A673 (cell line): ENCODE measurements at regions not wholly inside any gene's neighbourhood (a gene's known extent, or its start where the extent isn't known, plus 50 kb on each side); places are given as distances from the start of the nearest gene placed in this dataset.
"Not testable (repeated sequence)": the region's sequence is repeated elsewhere in the genome, so short reads cannot be mapped to it uniquely, and the experiment has no call there.

Experiments used
- BruUV-seq: library from RNA; stranded (reverse); fragments of 400-500 nt; replicated peaks from 2 replicates; lab custom pipeline; 2021; lab: Mats Ljungman, UMichigan
- CTCF ChIA-PET: fragments of 300-600 bp; sonication (Branson Sonifier 250); formaldehyde crosslinking; loops from one replicate; lab custom pipeline; 2022; ENCODE audit warnings: antibody characterized with exemption; lab: Charles Lee
- POLR2A ChIA-PET: fragments of 300-600 bp; sonication (Branson Sonifier 250); formaldehyde crosslinking; loops from one replicate; lab custom pipeline; 2022; ENCODE audit warnings: antibody characterized with exemption; ENCODE audit not compliant: low non-redundant PET; lab: Charles Lee
- DNase-seq: peaks from one replicate; pipeline ENCODE4 v3.0.0-alpha.2; 2015; ENCODE audit warnings: low spot score
- H3K27ac ChIP-seq: fragments of 200-600 bp; sonication (generic); 2 replicates; pipeline ENCODE4 v1.5.1; 2016; ENCODE audit warnings: mixed run types, low read depth, mild to moderate bottlenecking, mixed read lengths, antibody characterized with exemption, low read length; ENCODE audit not compliant: poor library complexity, severe bottlenecking
- H3K27me3 ChIP-seq: fragments of 200-600 bp; sonication (generic); replicated peaks from 2 replicates; pipeline ENCODE4 v1.6.1; 2017; ENCODE audit warnings: mixed run types, low read depth, mild to moderate bottlenecking, mixed read lengths, antibody characterized with exemption, low read length; ENCODE audit not compliant: insufficient read depth, poor library complexity
- H3K36me3 ChIP-seq: fragments of 200-600 bp; sonication (generic); 2 replicates; pipeline ENCODE4 v1.6.1; 2016; ENCODE audit warnings: mixed run types, mild to moderate bottlenecking, mixed read lengths, antibody characterized with exemption, low read length; ENCODE audit not compliant: insufficient read depth, poor library complexity, severe bottlenecking
- H3K4me1 ChIP-seq: fragments of 200-600 bp; sonication (generic); 2 replicates; pipeline ENCODE4 v1.6.1; 2017; ENCODE audit warnings: mixed run types, mild to moderate bottlenecking, mixed read lengths, antibody characterized with exemption, low read length; ENCODE audit not compliant: insufficient read depth, poor library complexity, severe bottlenecking
- H3K4me3 ChIP-seq: fragments of 200-600 bp; sonication (generic); 2 replicates; pipeline ENCODE4 v1.5.1; 2016; ENCODE audit warnings: low read depth, mixed run types, mild to moderate bottlenecking, mixed read lengths, low read length; ENCODE audit not compliant: poor library complexity, severe bottlenecking
- H3K9me3 ChIP-seq: fragments of 200-600 bp; sonication (generic); 2 replicates; pipeline ENCODE4 v1.6.1; 2016; ENCODE audit warnings: mixed run types, low read depth, mild to moderate bottlenecking, mixed read lengths, antibody characterized with exemption, low read length; ENCODE audit not compliant: poor library complexity, severe bottlenecking
- CTCF ChIP-seq: fragments of 300-800, 200-600 bp; sonication (generic); conservative IDR thresholded peaks from 2 replicates; pipeline ENCODE4 v1.5.1; 2017; ENCODE audit warnings: low read depth, mild to moderate bottlenecking, antibody characterized with exemption, low read length, moderate library complexity, mixed read lengths
- EZH2 ChIP-seq: fragments of 200-600 bp; sonication (generic); IDR thresholded peaks from 2 replicates; pipeline ENCODE4 v1.6.1; 2017; ENCODE audit warnings: borderline replicate concordance, low read depth, mild to moderate bottlenecking, mixed read lengths, antibody characterized with exemption, low read length; ENCODE audit not compliant: poor library complexity, severe bottlenecking
- intact Hi-C: fragments of 100-400 bp; cut with micrococcal nuclease; formaldehyde crosslinking; loops from one replicate; pipeline ENCODE4 v1.10.0; 2022; ENCODE audit not compliant: unreplicated experiment

GRCh38 chr5:2071562-2071961 lies 188.8 kb upstream of the IRX4 start:
- Histone ChIP-seq H3K36me3 (no peaks in the 10 kb centered on the region), H3K27ac (no peak overlapping the region), H3K4me1 (no peaks in the 10 kb centered on the region), H3K4me3 (no peak overlapping the region), H3K9me3 (no peaks in the 10 kb centered on the region), H3K27me3 (no peaks in the 10 kb centered on the region)
- ChIA-PET POLR2A (no interaction called here), CTCF (no interaction called here)
- TF ChIP-seq EZH2 (no peak), CTCF (no peak)
- no TSS peak for BruUV-seq
- intact Hi-C loops: no loop called here
- no peak for DNase-seq

- intact Hi-C loops, CTCF ChIA-PET, BruUV-seq: not testable (repeated sequence)
Observed at GRCh38 chr5:2070787-2071186, 188.1 kb upstream of the IRX4 start.

GRCh38 chr5:2068531-2068930 lies 185.8 kb upstream of the IRX4 start:
- ChIA-PET POLR2A (no interaction called here), CTCF (no interaction called here)
- Histone ChIP-seq H3K27ac (no peak overlapping the region), H3K4me1 (no peaks in the 10 kb centered on the region), H3K27me3 (no peaks in the 10 kb centered on the region), H3K36me3 (no peaks in the 10 kb centered on the region), H3K9me3 (no peaks in the 10 kb centered on the region), H3K4me3 (no peak overlapping the region)
- no TSS peak for BruUV-seq
- intact Hi-C loops: no loop called here
- TF ChIP-seq EZH2 (no peak), CTCF (no peak)
- no peak for DNase-seq

More at GRCh38 chr5:2070787-2071186, 188.1 kb upstream of the IRX4 start:
- POLR2A ChIA-PET, H3K36me3 ChIP-seq, H3K4me3 ChIP-seq, H3K27ac ChIP-seq, H3K4me1 ChIP-seq, H3K9me3 ChIP-seq, DNase-seq, H3K27me3 ChIP-seq: not testable (repeated sequence)

GRCh38 chr5:2066373-2066772 lies 183.6 kb upstream of the IRX4 start:
- H3K36me3 ChIP-seq: no peaks in the 10 kb centered on the region

GRCh38 chr5:2063380-2063779 lies 180.7 kb upstream of the IRX4 start:
- CTCF ChIA-PET, H3K9me3 ChIP-seq, DNase-seq, intact Hi-C loops, H3K4me3 ChIP-seq, POLR2A ChIA-PET, H3K27me3 ChIP-seq, H3K4me1 ChIP-seq, H3K27ac ChIP-seq, H3K36me3 ChIP-seq, BruUV-seq: not testable (repeated sequence)

More at GRCh38 chr5:2066373-2066772, 183.6 kb upstream of the IRX4 start:
- no peak for DNase-seq
- Histone ChIP-seq H3K9me3 (no peaks in the 10 kb centered on the region), H3K27me3 (no peaks in the 10 kb centered on the region), H3K27ac (no peak overlapping the region), H3K4me1 (no peaks in the 10 kb centered on the region), H3K4me3 (no peak overlapping the region)
- ChIA-PET POLR2A (no interaction called here), CTCF (no interaction called here)
- BruUV-seq: no TSS peak
- TF ChIP-seq CTCF: no peak
- no peak for TF ChIP-seq EZH2
- intact Hi-C loops: no loop called here
